Activated T-cell treated with anti-CD3 and anti-CD28 coated beads, Interleukin-2, amount 50 U/mL, for 72 hours (primary cell): ENCODE measurements at regions not wholly inside any gene's neighbourhood (a gene's known extent, or its start where the extent isn't known, plus 50 kb on each side); places are given as distances from the start of the nearest gene placed in this dataset.

ENCODE experiments used
- ATAC-seq, 2 donors: fragments of 150-1000 bp; cut with Tn5 transposase; replicated peaks in 1 of 2; 2 replicates each; pipeline ENCODE4 v1.10.0; 2021; ENCODE audit warnings: moderate library complexity in 2 of 2, mild to moderate bottlenecking in 1 of 2
- DNase-seq, 2 donors: peaks; one replicate each; pipeline ENCODE4 v3.0.0; 2021 to 2022; ENCODE audit warnings: mixed read lengths in 1 of 2
- H3K27ac Mint-ChIP-seq: one replicate; pipeline ENCODE4 v1.8.0; 2022; ENCODE audit warnings: mild to moderate bottlenecking, moderate library complexity, mixed read lengths
- H3K27me3 Mint-ChIP-seq: one replicate; pipeline ENCODE4 v1.8.0; 2022; ENCODE audit warnings: low read depth, mixed read lengths
- H3K36me3 Mint-ChIP-seq, 2 donors: one replicate each; pipeline ENCODE4 v1.8.0; 2022; ENCODE audit warnings: mixed read lengths in 2 of 2, mild to moderate bottlenecking in 1 of 2; ENCODE audit not compliant: insufficient read depth in 2 of 2
- H3K4me1 Mint-ChIP-seq: one replicate; pipeline ENCODE4 v1.8.0; 2022; ENCODE audit warnings: low read depth, mixed read lengths
- H3K4me3 Mint-ChIP-seq, 2 donors: one replicate each; pipeline ENCODE4 v1.8.0; 2022; ENCODE audit warnings: mild to moderate bottlenecking in 2 of 2, mixed read lengths in 2 of 2, moderate library complexity in 2 of 2
- H3K9me3 Mint-ChIP-seq, 2 donors: one replicate each; pipeline ENCODE4 v1.8.0; 2022; ENCODE audit warnings: mixed read lengths in 2 of 2

- ATAC-seq (no peak), DNase-seq (no peak)
- peaks cover 20% of the 10 kb centered on the region for H3K27me3 Mint-ChIP-seq
- no peaks in the 10 kb centered on the region for H3K4me1 Mint-ChIP-seq
- H3K9me3 Mint-ChIP-seq: peaks cover 12 to 13% of the 10 kb centered on the region in 2 donors
- H3K36me3 Mint-ChIP-seq: peaks cover 11 to 14% of the 10 kb centered on the region in 2 donors
- no peak overlapping the region for H3K4me3 Mint-ChIP-seq
- no peak overlapping the region for H3K27ac Mint-ChIP-seq
Observed at GRCh38 chr6:167671977-167672687, 154.6 kb upstream of the AFDN start.

- Mint-ChIP-seq H3K9me3 (peaks cover 12 to 13% of the 10 kb centered on the region in 2 donors), H3K27me3 (peaks cover 26% of the 10 kb centered on the region), H3K4me1 (no peaks in the 10 kb centered on the region), H3K4me3 (no peak overlapping the region), H3K36me3 (peaks cover 11 to 14% of the 10 kb centered on the region in 2 donors), H3K27ac (no peak overlapping the region)
- ATAC-seq (no peak), DNase-seq (no peak)
Observed at GRCh38 chr6:167672738-167673137, 154.0 kb upstream of the AFDN start.

- Mint-ChIP-seq H3K4me1 (no peaks in the 10 kb centered on the region), H3K36me3 (peaks cover 11 to 14% of the 10 kb centered on the region in 2 donors), H3K27ac (no peak overlapping the region), H3K27me3 (peaks cover 38% of the 10 kb centered on the region), H3K4me3 (no peak overlapping the region), H3K9me3 (peaks cover 12 to 13% of the 10 kb centered on the region in 2 donors)
- ATAC-seq (no peak), DNase-seq (no peak)
Observed at GRCh38 chr6:167673946-167674345, 152.8 kb upstream of the AFDN start.

GRCh38 chr6:167674486-167674885 is 152.2 kb upstream of the AFDN start:
- DNase-seq (no peak), ATAC-seq (no peak)
- Mint-ChIP-seq H3K36me3 (peaks cover 11 to 14% of the 10 kb centered on the region in 2 donors), H3K4me3 (no peak overlapping the region), H3K27me3 (peaks cover 44% of the 10 kb centered on the region), H3K4me1 (no peaks in the 10 kb centered on the region), H3K27ac (no peak overlapping the region), H3K9me3 (peaks cover 12 to 13% of the 10 kb centered on the region in 2 donors)

GRCh38 chr6:167676000-167676665 is 150.6 kb upstream of the AFDN start:
- Mint-ChIP-seq H3K4me1 (no peaks in the 10 kb centered on the region), H3K27me3 (peaks cover 57% of the 10 kb centered on the region), H3K9me3 (peaks cover 12 to 13% of the 10 kb centered on the region in 2 donors), H3K4me3 (no peak overlapping the region), H3K27ac (no peak overlapping the region), H3K36me3 (peaks cover 11 to 14% of the 10 kb centered on the region in 2 donors)
- no peak for DNase-seq
- no peak for ATAC-seq

- ATAC-seq (no peak), DNase-seq (no peak)
- H3K27me3 Mint-ChIP-seq: peaks cover 64% of the 10 kb centered on the region
- H3K9me3 Mint-ChIP-seq: peaks cover 5 to 7% of the 10 kb centered on the region in 2 donors
- no peak overlapping the region for H3K4me3 Mint-ChIP-seq
- no peak overlapping the region for H3K27ac Mint-ChIP-seq
- H3K36me3 Mint-ChIP-seq: peaks cover 5 to 7% of the 10 kb centered on the region in 2 donors
- no peaks in the 10 kb centered on the region for H3K4me1 Mint-ChIP-seq
Observed at GRCh38 chr6:167676666-167677421, 149.9 kb upstream of the AFDN start.

- ATAC-seq (no peak), DNase-seq (no peak)
- H3K27me3 Mint-ChIP-seq: peaks cover 69% of the 10 kb centered on the region
Observed at GRCh38 chr6:167677422-167677789, 149.3 kb upstream of the AFDN start.

GRCh38 chr6:167678102-167679101 is 148.3 kb upstream of the AFDN start:
- no peaks in the 10 kb centered on the region for H3K9me3 Mint-ChIP-seq
- H3K36me3 Mint-ChIP-seq: no peaks in the 10 kb centered on the region
- ATAC-seq (no peak), DNase-seq (no peak)
- H3K4me1 Mint-ChIP-seq: no peaks in the 10 kb centered on the region
- no peak overlapping the region for H3K4me3 Mint-ChIP-seq
- peaks cover 78% of the 10 kb centered on the region for H3K27me3 Mint-ChIP-seq
- H3K27ac Mint-ChIP-seq: no peak overlapping the region

More at GRCh38 chr6:167677422-167677789, 149.3 kb upstream of the AFDN start:
- Mint-ChIP-seq H3K4me3 (no peak overlapping the region), H3K9me3 (peaks cover 0 to 2% of the 10 kb centered on the region in 2 donors), H3K27ac (no peak overlapping the region), H3K4me1 (no peaks in the 10 kb centered on the region), H3K36me3 (peaks cover 2 to 3% of the 10 kb centered on the region in 2 donors)

GRCh38 chr6:167679122-167679736 is 147.5 kb upstream of the AFDN start:
- DNase-seq: no peak
- Mint-ChIP-seq H3K4me1 (no peaks in the 10 kb centered on the region), H3K27ac (no peak overlapping the region), H3K27me3 (peaks cover 86% of the 10 kb centered on the region), H3K36me3 (no peaks in the 10 kb centered on the region), H3K4me3 (no peak overlapping the region), H3K9me3 (no peaks in the 10 kb centered on the region)
- ATAC-seq: no peak

GRCh38 chr6:167679790-167680604 is 146.7 kb upstream of the AFDN start:
- H3K9me3 Mint-ChIP-seq: no peaks in the 10 kb centered on the region
- peaks cover 91% of the 10 kb centered on the region for H3K27me3 Mint-ChIP-seq
- ATAC-seq (no peak), DNase-seq (no peak)
- no peaks in the 10 kb centered on the region for H3K36me3 Mint-ChIP-seq
- no peaks in the 10 kb centered on the region for H3K4me1 Mint-ChIP-seq
- no peak overlapping the region for H3K27ac Mint-ChIP-seq
- no peak overlapping the region for H3K4me3 Mint-ChIP-seq

GRCh38 chr6:167680605-167681149 is 146.0 kb upstream of the AFDN start:
- no peaks in the 10 kb centered on the region for H3K4me1 Mint-ChIP-seq
- H3K27me3 Mint-ChIP-seq: peaks cover 93% of the 10 kb centered on the region
- H3K4me3 Mint-ChIP-seq: no peak overlapping the region
- H3K27ac Mint-ChIP-seq: no peak overlapping the region
- ATAC-seq: no peak
- no peak for DNase-seq
- no peaks in the 10 kb centered on the region for H3K9me3 Mint-ChIP-seq
- no peaks in the 10 kb centered on the region for H3K36me3 Mint-ChIP-seq
